GM12874 (cell line): ENCODE measurements at regions not wholly inside any gene's neighbourhood (a gene's known extent, or its start where the extent isn't known, plus 50 kb on each side); places are given as distances from the start of the nearest gene placed in this dataset.

Experiments
- CTCF ChIP-seq: IDR thresholded peaks from 2 replicates; pipeline ENCODE4 v1.5.1; 2011; ENCODE audit warnings: low read depth, mild to moderate bottlenecking, control low read depth, low read length, moderate library complexity; ENCODE audit not compliant: insufficient read depth

GRCh38 chr21:32957545-32957944 is 68.2 kb upstream of the OLIG2 start:
- TF ChIP-seq CTCF = no peak

- no peak for TF ChIP-seq CTCF
These were observed 67.3 kb upstream of the OLIG2 start for GRCh38 chr21:32958288-32959002.

GRCh38 chr21:32962268-32962667 is 63.5 kb upstream of the OLIG2 start:
- TF ChIP-seq CTCF = no peak

GRCh38 chr21:32965129-32965680 is 60.5 kb upstream of the OLIG2 start:
- no peak for TF ChIP-seq CTCF

- TF ChIP-seq CTCF = no peak
These were observed 59.6 kb upstream of the OLIG2 start for GRCh38 chr21:32966120-32966519.

- TF ChIP-seq CTCF = no peak
These were observed 51.1 kb upstream of the OLIG2 start for GRCh38 chr21:32974653-32975052.

GRCh38 chr21:32975811-32976431 is 49.8 kb upstream of the OLIG2 start:
- TF ChIP-seq CTCF = no peak
